SK-N-MC (cell line): ENCODE measurements at regions not wholly inside any gene's neighbourhood (a gene's known extent, or its start where the extent isn't known, plus 50 kb on each side); places are given as distances from the start of the nearest gene placed in this dataset.

Experiments used
- EZH2 ChIP-seq: fragments of 200-600 bp; sonication (generic); IDR thresholded peaks from one replicate; pipeline ENCODE4 v1.6.1; 2017; ENCODE audit warnings: antibody characterized with exemption
- POLR2AphosphoS5 ChIP-seq: IDR thresholded peaks from 2 replicates; pipeline ENCODE4 v1.6.1; 2012; ENCODE audit warnings: mild to moderate bottlenecking, low read depth, low read length, borderline replicate concordance

DNA sequence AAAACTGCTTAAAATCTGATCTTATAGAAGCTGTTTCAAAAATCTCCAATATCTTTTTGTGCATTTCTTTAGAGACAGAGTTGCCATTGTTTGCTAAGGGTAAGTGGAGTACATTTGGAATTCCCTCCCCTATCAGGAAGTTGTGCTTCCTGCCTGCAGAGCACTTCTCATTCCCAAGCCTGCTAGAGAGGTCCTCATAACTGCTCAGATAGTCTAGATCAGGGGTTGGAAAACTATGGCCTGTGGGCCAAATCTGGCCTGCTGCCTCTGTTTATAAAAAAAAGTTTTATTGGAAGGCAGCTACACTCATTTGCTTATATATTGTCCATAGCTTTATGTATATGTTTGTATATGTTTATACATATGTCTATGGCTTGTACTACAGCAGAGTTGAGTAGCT is 333.7 kb upstream of the PROK2 start:
- TF ChIP-seq EZH2 (no peak), POLR2AphosphoS5 (no peak)
